Loucy (cell line): ENCODE measurements at regions not wholly inside any gene's neighbourhood (a gene's known extent, or its start where the extent isn't known, plus 50 kb on each side); places are given as distances from the start of the nearest gene placed in this dataset.

Experiments
- EZH2phosphoT487 ChIP-seq: fragments of 200-600 bp; IDR thresholded peaks from 2 replicates; pipeline ENCODE4 v1.6.1; 2018; ENCODE audit warnings: antibody characterized with exemption, mild to moderate bottlenecking, moderate library complexity, borderline replicate concordance
- TF ChIP-seq, protein P1 (sequence below): fragments of 200-600 bp; sonication (generic); conservative IDR thresholded peaks from 2 replicates; pipeline ENCODE4 v1.5.1; 2014; ENCODE audit warnings: mild to moderate bottlenecking, antibody characterized with exemption, low read length

DNA sequence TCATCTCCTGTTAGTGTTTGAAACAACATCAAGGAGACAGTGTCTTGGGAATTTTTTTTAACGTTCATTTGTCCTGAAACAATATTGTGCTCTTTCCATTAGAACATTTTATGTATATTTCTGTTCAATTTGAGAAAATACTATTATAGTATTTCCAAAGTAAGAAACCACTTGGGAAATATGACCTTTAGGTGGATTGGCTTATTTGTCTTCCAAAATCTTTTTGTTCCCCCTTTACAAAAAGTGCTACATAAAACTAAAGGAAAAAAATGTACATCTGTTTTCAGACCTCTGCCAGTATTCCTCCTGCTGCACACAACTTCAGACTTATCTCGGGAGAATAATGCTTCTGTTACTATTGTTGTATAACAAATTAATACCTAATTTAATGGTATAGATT, 165.9 kb upstream of the AGTR1 start:
- TF ChIP-seq, protein P1, sequence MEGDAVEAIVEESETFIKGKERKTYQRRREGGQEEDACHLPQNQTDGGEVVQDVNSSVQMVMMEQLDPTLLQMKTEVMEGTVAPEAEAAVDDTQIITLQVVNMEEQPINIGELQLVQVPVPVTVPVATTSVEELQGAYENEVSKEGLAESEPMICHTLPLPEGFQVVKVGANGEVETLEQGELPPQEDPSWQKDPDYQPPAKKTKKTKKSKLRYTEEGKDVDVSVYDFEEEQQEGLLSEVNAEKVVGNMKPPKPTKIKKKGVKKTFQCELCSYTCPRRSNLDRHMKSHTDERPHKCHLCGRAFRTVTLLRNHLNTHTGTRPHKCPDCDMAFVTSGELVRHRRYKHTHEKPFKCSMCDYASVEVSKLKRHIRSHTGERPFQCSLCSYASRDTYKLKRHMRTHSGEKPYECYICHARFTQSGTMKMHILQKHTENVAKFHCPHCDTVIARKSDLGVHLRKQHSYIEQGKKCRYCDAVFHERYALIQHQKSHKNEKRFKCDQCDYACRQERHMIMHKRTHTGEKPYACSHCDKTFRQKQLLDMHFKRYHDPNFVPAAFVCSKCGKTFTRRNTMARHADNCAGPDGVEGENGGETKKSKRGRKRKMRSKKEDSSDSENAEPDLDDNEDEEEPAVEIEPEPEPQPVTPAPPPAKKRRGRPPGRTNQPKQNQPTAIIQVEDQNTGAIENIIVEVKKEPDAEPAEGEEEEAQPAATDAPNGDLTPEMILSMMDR, result no peak
- no peak for TF ChIP-seq EZH2phosphoT487
